IMR-90 (cell line): ENCODE measurements at regions not wholly inside any gene's neighbourhood (a gene's known extent, or its start where the extent isn't known, plus 50 kb on each side); places are given as distances from the start of the nearest gene placed in this dataset.

Experiments
- ATAC-seq: fragments of 200-7000 bp; cut with Tn5 transposase; 2 replicates; pipeline ENCODE4 v1.9.1; 2020; ENCODE audit warnings: low read depth, mild to moderate bottlenecking, moderate library complexity
- BruUV-seq: library from RNA; stranded (reverse); fragments of 400-500 nt; replicated peaks from 2 replicates; lab custom pipeline; 2021; lab: Mats Ljungman, UMichigan
- CTCF ChIA-PET: fragments of 300-600 bp; formaldehyde crosslinking; extraction: SDS; loops from one replicate; lab custom pipeline; 2021; ENCODE audit warnings: antibody characterized with exemption; lab: Yijun Ruan, JAX
- POLR2A ChIA-PET: fragments of 300-600 bp; sonication (Branson Sonifier 250); formaldehyde crosslinking; loops from one replicate; lab custom pipeline; 2022; ENCODE audit warnings: antibody characterized with exemption; ENCODE audit not compliant: unreplicated experiment; lab: Charles Lee
- DNase-seq: peaks from one replicate; pipeline ENCODE4 v3.0.0; 2013
- H2AFZ ChIP-seq: replicated peaks from 2 replicates; pipeline ENCODE3; 2013; ENCODE audit warnings: low read length, mild to moderate bottlenecking; ENCODE audit not compliant: poor library complexity
- H2AK5ac ChIP-seq: 2 replicates; pipeline ENCODE4 v1.6.1; 2013; ENCODE audit warnings: low read depth, low read length, inconsistent platforms
- H2AK9ac ChIP-seq: replicated peaks from 2 replicates; pipeline ENCODE3; 2013; ENCODE audit warnings: mild to moderate bottlenecking, low read depth, low read length, moderate library complexity; ENCODE audit not compliant: poor library complexity
- H2BK120ac ChIP-seq: 2 replicates; pipeline ENCODE4 v1.6.1; 2013; ENCODE audit warnings: low read depth, low read length, inconsistent platforms
- H2BK15ac ChIP-seq: 3 replicates; pipeline ENCODE4 v1.6.1; 2013; ENCODE audit warnings: low read depth, low read length, inconsistent platforms
- H2BK20ac ChIP-seq: 2 replicates; pipeline ENCODE4 v1.6.1; 2013; ENCODE audit warnings: low read depth, mild to moderate bottlenecking, inconsistent platforms, low read length, moderate library complexity
- H2BK5ac ChIP-seq: 2 replicates; pipeline ENCODE4 v1.6.1; 2013; ENCODE audit warnings: mild to moderate bottlenecking, low read depth, low read length, inconsistent platforms; ENCODE audit not compliant: poor library complexity, severe bottlenecking
- H3K14ac ChIP-seq: replicated peaks from 2 replicates; pipeline ENCODE4 v1.6.1; 2013; ENCODE audit warnings: low read depth, low read length, inconsistent platforms
- H3K18ac ChIP-seq: 2 replicates; pipeline ENCODE4 v1.6.1; 2013; ENCODE audit warnings: low read depth, low read length, control low read depth
- H3K23ac ChIP-seq: 2 replicates; pipeline ENCODE4 v1.6.1; 2013; ENCODE audit warnings: low read depth, low read length, inconsistent platforms
- H3K27ac ChIP-seq: 2 replicates; pipeline ENCODE4 v1.5.1; 2013; ENCODE audit warnings: mild to moderate bottlenecking, control low read depth, low read length; ENCODE audit not compliant: insufficient read depth
- H3K27me3 ChIP-seq: 2 replicates; pipeline ENCODE4 v1.6.1; 2013; ENCODE audit warnings: low read length; ENCODE audit not compliant: control insufficient read depth, insufficient read depth
- H3K36me3 ChIP-seq: 2 replicates; pipeline ENCODE4 v1.6.1; 2013; ENCODE audit warnings: low read length, mixed read lengths; ENCODE audit not compliant: control insufficient read depth, insufficient read depth
- H3K4ac ChIP-seq: 2 replicates; pipeline ENCODE4 v1.6.1; 2013; ENCODE audit warnings: low read depth, low read length, inconsistent platforms
- H3K4me1 ChIP-seq: 2 replicates; pipeline ENCODE4 v1.6.1; 2013; ENCODE audit warnings: low read length, mixed read lengths; ENCODE audit not compliant: control insufficient read depth, insufficient read depth
- H3K4me2 ChIP-seq: 2 replicates; pipeline ENCODE4 v1.6.1; 2013; ENCODE audit warnings: low read depth, mild to moderate bottlenecking, control low read depth, low read length, moderate library complexity
- H3K4me3 ChIP-seq: 2 replicates; pipeline ENCODE4 v1.5.1; 2013; ENCODE audit warnings: low read depth, mild to moderate bottlenecking, control low read depth, low read length, moderate library complexity; ENCODE audit not compliant: insufficient read depth
- H3K56ac ChIP-seq: 2 replicates; pipeline ENCODE4 v1.6.1; 2013; ENCODE audit warnings: low read length, inconsistent platforms; ENCODE audit not compliant: insufficient read depth; ENCODE audit errors: extremely low read depth
- H3K79me1 ChIP-seq, 2 experiments: 2 replicates each; pipeline ENCODE4 v1.6.1; 2013; ENCODE audit warnings: low read length in 2 of 2, inconsistent platforms in 1 of 2, low read depth in 1 of 2
- H3K9ac ChIP-seq: 2 replicates; pipeline ENCODE4 v1.6.1; 2013; ENCODE audit warnings: low read depth, low read length, control low read depth
- H3K9me1 ChIP-seq: 2 replicates; pipeline ENCODE4 v1.6.1; 2013; ENCODE audit warnings: low read length, inconsistent platforms; ENCODE audit not compliant: insufficient read depth
- H3K9me3 ChIP-seq: 2 replicates; pipeline ENCODE4 v1.6.1; 2013; ENCODE audit warnings: low read length; ENCODE audit not compliant: control insufficient read depth, insufficient read depth
- H4K20me1 ChIP-seq: 2 replicates; pipeline ENCODE4 v1.6.1; 2013; ENCODE audit warnings: low read length, inconsistent platforms; ENCODE audit not compliant: insufficient read depth
- H4K5ac ChIP-seq: 2 replicates; pipeline ENCODE4 v1.6.1; 2013; ENCODE audit warnings: mild to moderate bottlenecking, low read depth, low read length, control low read depth
- H4K8ac ChIP-seq, 2 experiments: 2 replicates each; pipeline ENCODE4 v1.6.1; 2013; ENCODE audit warnings: low read depth in 2 of 2, low read length in 2 of 2, control low read depth in 1 of 2, inconsistent platforms in 1 of 2
- H4K91ac ChIP-seq: 2 replicates; pipeline ENCODE4 v1.6.1; 2013; ENCODE audit warnings: low read depth, low read length, inconsistent platforms; ENCODE audit not compliant: insufficient read depth
- BHLHE40 ChIP-seq: fragments of 150-350 bp; IDR thresholded peaks from 2 replicates; pipeline ENCODE4 v1.6.1; 2016; ENCODE audit warnings: mild to moderate bottlenecking, low read depth, low read length
- CHD1 ChIP-seq: IDR thresholded peaks from 2 replicates; pipeline ENCODE4 v1.6.1; 2012; ENCODE audit warnings: low read depth, low read length, improper control_type of control experiment
- ELK1 ChIP-seq: fragments of 150-350 bp; IDR thresholded peaks from 2 replicates; pipeline ENCODE4 v1.6.1; 2016; ENCODE audit warnings: low read depth, mild to moderate bottlenecking, low read length, moderate library complexity, borderline replicate concordance
- MAFK ChIP-seq: IDR thresholded peaks from 2 replicates; pipeline ENCODE4 v1.6.1; 2012; ENCODE audit warnings: low read depth, low read length, improper control_type of control experiment
- MXI1 ChIP-seq: IDR thresholded peaks from 2 replicates; pipeline ENCODE4 v1.6.1; 2012; ENCODE audit warnings: low read depth, mild to moderate bottlenecking, low read length, moderate library complexity, borderline replicate concordance
- NFE2L2 ChIP-seq: fragments of 150-350 bp; IDR thresholded peaks from 2 replicates; pipeline ENCODE4 v1.6.1; 2016; ENCODE audit warnings: low read depth, mild to moderate bottlenecking, low read length
- POLR2A ChIP-seq: IDR thresholded peaks from 2 replicates; pipeline ENCODE4 v1.6.1; 2012; ENCODE audit warnings: mild to moderate bottlenecking, low read depth, low read length
- RAD21 ChIP-seq: IDR thresholded peaks from 2 replicates; pipeline ENCODE4 v1.6.1; 2012; ENCODE audit warnings: low read length, improper control_type of control experiment
- RCOR1 ChIP-seq: IDR thresholded peaks from 2 replicates; pipeline ENCODE4 v1.6.1; 2012; ENCODE audit warnings: mild to moderate bottlenecking, low read length, improper control_type of control experiment; ENCODE audit not compliant: insufficient replicate concordance
- SMC3 ChIP-seq: fragments of 150-350 bp; IDR thresholded peaks from 2 replicates; pipeline ENCODE4 v1.6.1; 2016; ENCODE audit warnings: low read depth, mild to moderate bottlenecking, antibody characterized with exemption, low read length, moderate library complexity
- USF2 ChIP-seq: fragments of 150-350 bp; IDR thresholded peaks from 2 replicates; pipeline ENCODE4 v1.6.1; 2017; ENCODE audit warnings: mild to moderate bottlenecking, antibody characterized with exemption, low read length, low read depth
- WGBS, 2 experiments: methylation state at CpG; one replicate each; pipeline versions ENCODE4 v1.1.5 to v1.1.7; 2013; ENCODE audit warnings: missing lambda C conversion rate in 2 of 2; ENCODE audit not compliant: insufficient read length in 1 of 2; ENCODE audit errors: extremely low coverage in 2 of 2; 5-methylcytosine and 5-hydroxymethylcytosine counted together
- dilution Hi-C: fragments of 300-500 bp; cut with HindIII; formaldehyde crosslinking; loops from one replicate; pipeline ENCODE4 v1.14.3; 2018; ENCODE audit warnings: low sequenced_read_pairs; ENCODE audit not compliant: unreplicated experiment
- in situ Hi-C: fragments of 300-500 bp; cut with MboI; formaldehyde crosslinking; loops from 3 replicates; pipeline ENCODE4 v1.14.3; 2019; ENCODE audit warnings: low sequenced_read_pairs, inconsistent platforms, mixed read lengths
- intact Hi-C: fragments of 100-400 bp; cut with micrococcal nuclease; formaldehyde crosslinking; loops from 2 replicates; pipeline ENCODE4 v1.10.0; 2022

GRCh38 chr5:42878550-42878949, 66.9 kb upstream of the SELENOP start:
- no peaks in the 10 kb centered on the region for H3K9me3 ChIP-seq
- peaks cover 5% of the 10 kb centered on the region for H3K27me3 ChIP-seq
- H3K18ac ChIP-seq = no peak overlapping the region
- H3K56ac ChIP-seq = no peak overlapping the region
- no peak overlapping the region for H3K9ac ChIP-seq
- no peak for DNase-seq
- no peaks in the 10 kb centered on the region for H3K79me1 ChIP-seq
- BruUV-seq = no TSS peak
- H3K27ac ChIP-seq = no peak overlapping the region; the same call in 1 of the 2 replicates
- no peak overlapping the region for H3K4me2 ChIP-seq
- H3K4ac ChIP-seq = no peak overlapping the region
- in situ Hi-C loops (no loop called here), intact Hi-C loops (no loop called here), dilution Hi-C loops (no loop called here)
- no peak overlapping the region for H3K4me3 ChIP-seq
- ATAC-seq = no peak
- H4K8ac ChIP-seq = no peak overlapping the region
- no peak overlapping the region for H2AK5ac ChIP-seq
- no peak overlapping the region for H2BK5ac ChIP-seq
- ChIA-PET CTCF (interaction anchor here (0.5 to 3.0 kb wide), 4 partner anchors 9 to 200 kb away, joined by 3 to 14 read pairs (median 4); no protein-coding TSS in a partner anchor), POLR2A (no interaction called here)
- H3K4me1 ChIP-seq = no peaks in the 10 kb centered on the region
- no peak overlapping the region for H3K23ac ChIP-seq
- H2BK120ac ChIP-seq = no peak overlapping the region
- H4K5ac ChIP-seq = no peak overlapping the region
- no peak overlapping the region for H2AFZ ChIP-seq
- H2AK9ac ChIP-seq = no peak overlapping the region
- H4K20me1 ChIP-seq = no peaks in the 10 kb centered on the region
- H2BK15ac ChIP-seq = no peak overlapping the region
- H3K9me1 ChIP-seq = no peaks in the 10 kb centered on the region
- WGBS, 2 experiments = no CpG with 5 or more reads among the region's 4 CpGs
- H2BK20ac ChIP-seq = no peak overlapping the region
- no peaks in the 10 kb centered on the region for H3K36me3 ChIP-seq
- no peak overlapping the region for H3K14ac ChIP-seq
- no peak overlapping the region for H4K91ac ChIP-seq
- no peak for TF ChIP-seq BHLHE40
- TF ChIP-seq ELK1 = no peak
- no peak for TF ChIP-seq SMC3
- TF ChIP-seq POLR2A = no peak
- TF ChIP-seq NFE2L2 = no peak
- TF ChIP-seq RCOR1 = no peak
- no peak for TF ChIP-seq USF2
- TF ChIP-seq MXI1 = no peak
- TF ChIP-seq RAD21 = no peak
- TF ChIP-seq MAFK = no peak
- TF ChIP-seq CHD1 = no peak
